ENCODE measurements at regions not wholly inside any gene's neighbourhood (a gene's known extent, or its start where the extent isn't known, plus 50 kb on each side); places are given as distances from the start of the nearest gene placed in this dataset.

GRCh38 chr6:104402572-104402971, 457.1 kb downstream of the HACE1 start:
- Histone ChIP-seq H4K20me1 (replicated peaks; ENCODE audit: control insufficient read depth, extremely low read depth, insufficient read depth, low read length) (no peaks in the 10 kb centered on the region), H3K27ac (ENCODE audit: insufficient read depth, low read depth, low read length) (no peak overlapping the region), H3K9ac (replicated peaks; ENCODE audit: extremely low read depth, insufficient read depth, low read length) (no peak overlapping the region), H3K4me2 (ENCODE audit: insufficient read depth, low read length) (no peak overlapping the region), H3K9me3 (replicated peaks; ENCODE audit: control insufficient read depth, insufficient read depth, low read length) (no peaks in the 10 kb centered on the region), H3K4me1 (ENCODE audit: control insufficient read depth, extremely low read depth, insufficient read depth, low read length) (no peaks in the 10 kb centered on the region), H2AFZ (ENCODE audit: low read depth, low read length) (no peak overlapping the region), H3K36me3 (ENCODE audit: control insufficient read depth in 2 of 2, extremely low read depth in 1 of 2, insufficient read depth in 2 of 2, low read length in 2 of 2) (no peaks in the 10 kb centered on the region), H3K4me3 (replicated peaks in 1 of 3; ENCODE audit: insufficient read depth in 1 of 3, low read depth in 1 of 3, low read length in 3 of 3) (no peak overlapping the region), H3K9me1 (replicated peaks; ENCODE audit: control insufficient read depth, extremely low read depth, insufficient read depth, low read length) (no peaks in the 10 kb centered on the region), H3K79me2 (ENCODE audit: control insufficient read depth, insufficient read depth, low read length) (no peaks in the 10 kb centered on the region), H3K27me3 (ENCODE audit: control insufficient read depth in 2 of 2, insufficient read depth in 2 of 2, low read length in 2 of 2) (no peaks in the 10 kb centered on the region)
- POLR2A ChIA-PET: no interaction called here
- TF ChIP-seq EZH2 (IDR thresholded peaks at IDR 0.05; ENCODE audit: borderline replicate concordance, low read depth, low read length, severe bottlenecking) (no peak), MAX (IDR thresholded peaks at IDR 0.05; ENCODE audit: insufficient read depth, insufficient read length) (no peak), MYC (IDR thresholded peaks at IDR 0.05; ENCODE audit: low read depth, low read length) (no peak), POLR2AphosphoS5 (IDR thresholded peaks at IDR 0.05; ENCODE audit: insufficient read depth, low read depth, low read length) (no peak), JUN (IDR thresholded peaks at IDR 0.05; ENCODE audit: borderline replicate concordance, insufficient read depth, insufficient read length, low read depth) (no peak), POLR2A (IDR thresholded peaks at IDR 0.05; ENCODE audit: low read depth, low read length) (no peak), GATA2 (IDR thresholded peaks at IDR 0.05; ENCODE audit: insufficient read depth, insufficient read length, low read depth, low read length) (no peak), FOS (IDR thresholded peaks at IDR 0.05; ENCODE audit: borderline replicate concordance, insufficient read depth, low read length) (no peak)
- TF ChIP-seq, protein P1, sequence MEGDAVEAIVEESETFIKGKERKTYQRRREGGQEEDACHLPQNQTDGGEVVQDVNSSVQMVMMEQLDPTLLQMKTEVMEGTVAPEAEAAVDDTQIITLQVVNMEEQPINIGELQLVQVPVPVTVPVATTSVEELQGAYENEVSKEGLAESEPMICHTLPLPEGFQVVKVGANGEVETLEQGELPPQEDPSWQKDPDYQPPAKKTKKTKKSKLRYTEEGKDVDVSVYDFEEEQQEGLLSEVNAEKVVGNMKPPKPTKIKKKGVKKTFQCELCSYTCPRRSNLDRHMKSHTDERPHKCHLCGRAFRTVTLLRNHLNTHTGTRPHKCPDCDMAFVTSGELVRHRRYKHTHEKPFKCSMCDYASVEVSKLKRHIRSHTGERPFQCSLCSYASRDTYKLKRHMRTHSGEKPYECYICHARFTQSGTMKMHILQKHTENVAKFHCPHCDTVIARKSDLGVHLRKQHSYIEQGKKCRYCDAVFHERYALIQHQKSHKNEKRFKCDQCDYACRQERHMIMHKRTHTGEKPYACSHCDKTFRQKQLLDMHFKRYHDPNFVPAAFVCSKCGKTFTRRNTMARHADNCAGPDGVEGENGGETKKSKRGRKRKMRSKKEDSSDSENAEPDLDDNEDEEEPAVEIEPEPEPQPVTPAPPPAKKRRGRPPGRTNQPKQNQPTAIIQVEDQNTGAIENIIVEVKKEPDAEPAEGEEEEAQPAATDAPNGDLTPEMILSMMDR (IDR thresholded peaks at IDR 0.05; ENCODE audit: extremely low read depth in 1 of 2, insufficient read depth in 1 of 2, low read depth in 1 of 2, low read length in 2 of 2): no peak
- FAIRE-seq (no peak), DNase-seq (ENCODE audit: low read depth, low spot score) (no peak)
- no TSS peak for BruUV-seq (replicated peaks)
- dilution Hi-C loops (cut with MboI; ENCODE audit: extremely low pct_ligation_motif_present, low sequenced_read_pairs): no loop called here
- intact Hi-C loops (cut with micrococcal nuclease): no loop called here
- CTCF ChIA-PET: no interaction called here

Data from endothelial cell of umbilical vein (primary cell).